DND-41 (cell line): ENCODE measurements at regions not wholly inside any gene's neighbourhood (a gene's known extent, or its start where the extent isn't known, plus 50 kb on each side); places are given as distances from the start of the nearest gene placed in this dataset.

Experiments used
- CTCF ChIP-seq: IDR thresholded peaks from 2 replicates; pipeline ENCODE4 v1.5.1; 2012; ENCODE audit warnings: borderline replicate concordance, low read length, moderate library complexity, mild to moderate bottlenecking; ENCODE audit not compliant: poor library complexity, severe bottlenecking; ENCODE audit errors: extremely low read depth
- EZH2 ChIP-seq: IDR thresholded peaks from 3 replicates; pipeline ENCODE4 v1.6.1; 2012; ENCODE audit warnings: borderline replicate concordance, low read depth, mild to moderate bottlenecking, moderate library complexity, low read length, inconsistent platforms; ENCODE audit not compliant: severe bottlenecking

- TF ChIP-seq CTCF (no peak), EZH2 (no peak)
Observed at GRCh38 chr1:36706416-36706815, 223.7 kb upstream of the CSF3R start.
